Muscle of leg (tissue), 3 donors: ENCODE measurements at regions not wholly inside any gene's neighbourhood (a gene's known extent, or its start where the extent isn't known, plus 50 kb on each side); places are given as distances from the start of the nearest gene placed in this dataset.
A peak's percentile ranks its signal among the peaks of the same experiment; 100 is the strongest.

Source experiments
- DNase-seq: peaks from one replicate; pipeline ENCODE4 v3.0.0; 2013
- H3K27ac ChIP-seq: one replicate; pipeline ENCODE4 v1.5.1; 2013; ENCODE audit warnings: mild to moderate bottlenecking, low read length, control low read depth
- H3K27me3 ChIP-seq: one replicate; pipeline ENCODE4 v1.6.1; 2013; ENCODE audit warnings: low read length; ENCODE audit not compliant: control insufficient read depth, insufficient read depth
- H3K36me3 ChIP-seq: one replicate; pipeline ENCODE4 v1.6.1; 2013; ENCODE audit warnings: low read length; ENCODE audit not compliant: control insufficient read depth, insufficient read depth
- H3K4me1 ChIP-seq: one replicate; pipeline ENCODE4 v1.6.1; 2013; ENCODE audit warnings: low read length; ENCODE audit not compliant: control insufficient read depth, insufficient read depth
- H3K4me3 ChIP-seq: one replicate; pipeline ENCODE4 v1.5.1; 2013; ENCODE audit warnings: low read length, control low read depth
- H3K9me3 ChIP-seq: replicated peaks from 2 replicates; pipeline ENCODE4 v1.6.1; 2013; ENCODE audit warnings: low read depth, low read length; ENCODE audit not compliant: control insufficient read depth
- WGBS: methylation state at CpG from one replicate; pipeline ENCODE4 v1.1.5; 2013; ENCODE audit warnings: missing lambda C conversion rate; ENCODE audit not compliant: insufficient coverage; 5-methylcytosine and 5-hydroxymethylcytosine counted together

- H3K9me3 ChIP-seq: no peaks in the 10 kb centered on the region
- no peak overlapping the region for H3K4me3 ChIP-seq
- no peaks in the 10 kb centered on the region for H3K4me1 ChIP-seq
- H3K36me3 ChIP-seq: no peaks in the 10 kb centered on the region
- no peak for DNase-seq
- H3K27me3 ChIP-seq: no peaks in the 10 kb centered on the region
- H3K27ac ChIP-seq: no peak overlapping the region
These were observed 394.1 kb downstream of the PRDM5 start for GRCh38 chr4:120528428-120528827.

- Histone ChIP-seq H3K27me3 (no peaks in the 10 kb centered on the region), H3K4me1 (no peaks in the 10 kb centered on the region), H3K36me3 (no peaks in the 10 kb centered on the region), H3K27ac (no peak overlapping the region), H3K4me3 (no peak overlapping the region), H3K9me3 (no peaks in the 10 kb centered on the region)
- DNase-seq: peak; percentile 61
These were observed 396.5 kb downstream of the PRDM5 start for GRCh38 chr4:120526033-120526432.

DNA sequence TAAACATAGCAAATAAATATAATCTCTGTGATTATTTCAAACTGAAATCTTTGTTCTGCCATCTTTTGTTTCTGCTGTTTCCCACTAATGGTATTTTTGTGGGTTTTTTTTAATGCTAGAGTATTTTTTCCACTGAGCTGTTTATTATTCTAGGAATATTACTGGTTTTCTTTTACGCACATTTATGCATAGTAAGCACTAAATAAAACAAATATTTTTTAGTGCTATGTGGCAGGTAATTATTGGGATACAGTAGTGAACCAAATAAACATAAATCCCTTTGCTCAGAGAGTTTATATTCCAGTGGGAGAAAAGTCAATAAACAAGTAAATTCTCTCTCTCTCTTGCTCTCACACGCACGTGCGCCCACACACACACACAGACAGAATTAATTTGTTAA, 397.4 kb downstream of the PRDM5 start:
- DNase-seq: no peak
- no peaks in the 10 kb centered on the region for H3K4me1 ChIP-seq
- no CpG with 5 or more reads among the region's 4 CpGs for WGBS
- no peak overlapping the region for H3K27ac ChIP-seq
- H3K9me3 ChIP-seq: no peaks in the 10 kb centered on the region
- H3K27me3 ChIP-seq: no peaks in the 10 kb centered on the region
- no peaks in the 10 kb centered on the region for H3K36me3 ChIP-seq
- no peak overlapping the region for H3K4me3 ChIP-seq

- Histone ChIP-seq H3K4me3 (no peak overlapping the region), H3K36me3 (no peaks in the 10 kb centered on the region), H3K9me3 (no peaks in the 10 kb centered on the region), H3K27me3 (no peaks in the 10 kb centered on the region), H3K4me1 (no peaks in the 10 kb centered on the region), H3K27ac (no peak overlapping the region)
- WGBS: 73% methylated on average over 2 of the region's 2 CpGs
- DNase-seq: no peak
These were observed 398.3 kb downstream of the PRDM5 start for GRCh38 chr4:120524237-120524636.

- no peak for DNase-seq
- no peak overlapping the region for H3K27ac ChIP-seq
- WGBS: 95% methylated on average over 2 of the region's 2 CpGs
- H3K27me3 ChIP-seq: no peaks in the 10 kb centered on the region
- H3K9me3 ChIP-seq: no peaks in the 10 kb centered on the region
- H3K4me3 ChIP-seq: no peak overlapping the region
- H3K36me3 ChIP-seq: no peaks in the 10 kb centered on the region
- no peaks in the 10 kb centered on the region for H3K4me1 ChIP-seq
These were observed 401.8 kb downstream of the PRDM5 start for GRCh38 chr4:120520761-120521160.

GRCh38 chr4:120517966-120518365, 404.6 kb downstream of the PRDM5 start:
- peak; percentile 71 for DNase-seq
- no CpG with 5 or more reads among the region's 3 CpGs for WGBS
- no peak overlapping the region for H3K4me3 ChIP-seq

GRCh38 chr4:120509719-120510118, 412.8 kb downstream of the PRDM5 start:
- Histone ChIP-seq H3K27ac (no peak overlapping the region), H3K36me3 (no peaks in the 10 kb centered on the region), H3K4me3 (no peak overlapping the region), H3K27me3 (no peaks in the 10 kb centered on the region), H3K9me3 (peaks cover 2% of the 10 kb centered on the region), H3K4me1 (no peaks in the 10 kb centered on the region)
- no peak for DNase-seq
- WGBS: 100% methylated on average over 1 of the region's 1 CpG

More at GRCh38 chr4:120517966-120518365, 404.6 kb downstream of the PRDM5 start:
- Histone ChIP-seq H3K36me3 (no peaks in the 10 kb centered on the region), H3K4me1 (no peaks in the 10 kb centered on the region), H3K27ac (no peak overlapping the region), H3K27me3 (no peaks in the 10 kb centered on the region), H3K9me3 (peaks cover 2% of the 10 kb centered on the region)

DNA sequence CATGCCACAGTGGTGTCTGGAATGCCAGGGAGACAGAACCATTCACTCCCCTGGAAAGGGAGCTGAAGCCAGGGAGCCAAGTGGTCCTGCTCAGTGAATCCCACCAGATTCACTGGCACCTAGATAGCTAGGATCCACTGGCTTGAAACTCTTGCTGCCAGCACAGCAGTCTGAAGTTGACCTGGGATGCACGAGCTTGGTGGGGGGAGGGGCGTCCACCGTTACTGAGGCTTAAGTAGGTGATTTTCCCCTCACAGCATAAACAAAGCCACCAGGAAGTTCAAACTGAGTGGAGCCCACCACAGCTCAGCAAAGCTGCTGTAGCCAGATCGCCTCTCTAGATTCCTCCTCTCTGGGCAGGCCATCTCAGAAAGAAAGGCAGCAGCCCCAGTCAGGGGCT, 413.3 kb downstream of the PRDM5 start:
- no CpG with 5 or more reads among the region's 4 CpGs for WGBS
- no peak overlapping the region for H3K27ac ChIP-seq
- DNase-seq: no peak
- H3K27me3 ChIP-seq: no peaks in the 10 kb centered on the region
- no peak overlapping the region for H3K4me3 ChIP-seq
- H3K9me3 ChIP-seq: peaks cover 2% of the 10 kb centered on the region
- H3K36me3 ChIP-seq: no peaks in the 10 kb centered on the region
- no peaks in the 10 kb centered on the region for H3K4me1 ChIP-seq

DNA sequence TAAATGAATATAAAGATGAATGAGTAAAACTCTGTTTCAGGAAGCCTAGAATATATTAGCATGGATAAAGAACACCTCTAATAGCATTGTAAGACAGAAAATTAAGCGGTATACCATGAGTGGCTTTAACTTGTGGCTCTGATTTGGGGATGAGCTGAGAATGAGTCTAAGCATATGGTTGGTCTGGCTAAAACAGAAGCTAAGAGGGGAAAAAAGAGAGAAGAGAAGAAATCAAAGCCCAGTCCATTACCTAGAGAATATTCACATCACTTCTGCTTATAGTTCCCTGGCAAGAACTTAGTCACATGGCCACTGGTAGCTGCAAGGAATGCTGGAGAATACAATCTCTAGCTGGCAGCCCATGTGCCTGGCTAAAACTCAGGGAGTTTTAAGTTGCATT, 414.5 kb downstream of the PRDM5 start:
- Histone ChIP-seq H3K4me3 (no peak overlapping the region), H3K9me3 (no peaks in the 10 kb centered on the region), H3K27me3 (no peaks in the 10 kb centered on the region), H3K4me1 (no peaks in the 10 kb centered on the region), H3K36me3 (no peaks in the 10 kb centered on the region), H3K27ac (no peak overlapping the region)
- DNase-seq: peak; percentile 26
- no CpG with 5 or more reads among the region's 1 CpG for WGBS

DNA sequence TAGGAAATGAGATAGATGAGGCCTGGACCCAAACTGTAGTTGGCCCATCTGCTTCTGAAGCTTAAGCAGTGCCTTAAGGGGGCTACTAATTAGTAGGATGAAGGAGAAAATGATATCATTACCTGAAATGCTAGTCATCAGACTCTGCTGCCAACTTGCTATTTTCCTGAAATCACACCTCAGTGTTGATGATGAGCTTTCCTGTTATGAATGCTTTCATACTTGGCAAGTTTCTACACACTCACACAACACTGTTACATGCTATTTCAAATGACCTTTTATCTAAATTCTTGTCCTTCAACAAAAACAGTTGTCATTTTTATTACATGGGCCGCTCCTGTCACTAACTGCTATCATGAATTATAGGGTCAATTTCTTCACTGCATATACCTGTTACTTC, 416.0 kb downstream of the PRDM5 start:
- H3K36me3 ChIP-seq: no peaks in the 10 kb centered on the region
- no peaks in the 10 kb centered on the region for H3K9me3 ChIP-seq
- no peaks in the 10 kb centered on the region for H3K4me1 ChIP-seq
- H3K4me3 ChIP-seq: no peak overlapping the region
- H3K27ac ChIP-seq: no peak overlapping the region
- H3K27me3 ChIP-seq: no peaks in the 10 kb centered on the region
- DNase-seq: no peak
- WGBS: 100% methylated on average over 1 of the region's 1 CpG

DNA sequence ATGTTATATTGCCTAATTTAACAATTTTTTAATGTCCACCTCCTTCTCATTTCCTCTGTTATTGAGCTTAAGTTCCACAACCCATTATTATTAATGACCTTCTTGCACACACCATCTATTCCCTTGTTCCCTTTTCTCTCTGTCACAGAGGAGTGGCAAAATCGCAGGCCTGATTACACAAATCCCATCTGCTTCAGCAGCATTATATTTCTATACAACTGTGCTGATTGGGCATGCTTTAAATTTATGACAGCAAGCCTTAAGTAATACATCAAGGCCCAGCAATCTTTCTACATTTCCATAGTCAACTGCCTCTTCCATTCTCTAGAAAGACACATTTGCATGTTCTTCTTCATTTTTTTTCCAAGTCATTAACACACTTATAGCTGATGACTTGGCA, 423.8 kb downstream of the PRDM5 start:
- no peak for DNase-seq
- no peaks in the 10 kb centered on the region for H3K27me3 ChIP-seq
- H3K36me3 ChIP-seq: no peaks in the 10 kb centered on the region
- H3K4me1 ChIP-seq: no peaks in the 10 kb centered on the region
- WGBS: no CpG with 5 or more reads among the region's 1 CpG
- no peaks in the 10 kb centered on the region for H3K9me3 ChIP-seq
- H3K4me3 ChIP-seq: no peak overlapping the region
- no peak overlapping the region for H3K27ac ChIP-seq
